ENCODE measurements at regions not wholly inside any gene's neighbourhood (a gene's known extent, or its start where the extent isn't known, plus 50 kb on each side); places are given as distances from the start of the nearest gene placed in this dataset.
"Not testable (repeated sequence)": the region's sequence is repeated elsewhere in the genome, so short reads cannot be mapped to it uniquely, and the experiment has no call there.

DNA sequence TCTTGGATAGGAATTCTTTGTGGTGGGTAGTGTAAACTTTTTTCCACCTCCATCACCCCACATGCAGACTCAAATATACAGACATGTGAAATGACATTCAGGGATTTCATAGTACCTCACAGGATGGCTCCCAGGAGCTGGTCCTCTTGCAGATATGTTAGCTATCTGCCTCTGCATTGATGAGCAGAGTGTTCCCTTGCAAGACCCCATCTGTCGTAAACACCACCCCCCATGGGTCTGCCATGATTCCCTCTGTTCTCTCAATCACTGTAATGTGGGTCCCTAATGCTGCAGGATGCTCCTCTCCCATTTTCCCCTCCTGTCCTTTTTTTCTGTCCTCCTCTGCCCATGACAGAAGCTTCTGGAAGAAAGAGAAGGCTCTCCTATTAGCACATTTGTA is 391.2 kb upstream of the PODXL start:
- peaks cover 14% of the 10 kb centered on the region; the same call in 1 of the 2 replicates for H3K4me1 ChIP-seq (ENCODE audit: control insufficient read depth, insufficient read depth, low read length)
- H3K36me3 ChIP-seq (ENCODE audit: control insufficient read depth, insufficient read depth, low read length): no peaks in the 10 kb centered on the region
- H3K9me3 ChIP-seq (ENCODE audit: control insufficient read depth, insufficient read depth, low read depth, low read length): no peaks in the 10 kb centered on the region
- H3K27ac ChIP-seq (ENCODE audit: low read depth, low read length): no peak overlapping the region
- H3K9ac ChIP-seq (ENCODE audit: low read length): no peak overlapping the region
- peaks cover 37% of the 10 kb centered on the region for H3K27me3 ChIP-seq (ENCODE audit: control insufficient read depth, insufficient read depth, low read length)
- no peak overlapping the region for H3K4me3 ChIP-seq (ENCODE audit: low read depth, low read length)

DNA sequence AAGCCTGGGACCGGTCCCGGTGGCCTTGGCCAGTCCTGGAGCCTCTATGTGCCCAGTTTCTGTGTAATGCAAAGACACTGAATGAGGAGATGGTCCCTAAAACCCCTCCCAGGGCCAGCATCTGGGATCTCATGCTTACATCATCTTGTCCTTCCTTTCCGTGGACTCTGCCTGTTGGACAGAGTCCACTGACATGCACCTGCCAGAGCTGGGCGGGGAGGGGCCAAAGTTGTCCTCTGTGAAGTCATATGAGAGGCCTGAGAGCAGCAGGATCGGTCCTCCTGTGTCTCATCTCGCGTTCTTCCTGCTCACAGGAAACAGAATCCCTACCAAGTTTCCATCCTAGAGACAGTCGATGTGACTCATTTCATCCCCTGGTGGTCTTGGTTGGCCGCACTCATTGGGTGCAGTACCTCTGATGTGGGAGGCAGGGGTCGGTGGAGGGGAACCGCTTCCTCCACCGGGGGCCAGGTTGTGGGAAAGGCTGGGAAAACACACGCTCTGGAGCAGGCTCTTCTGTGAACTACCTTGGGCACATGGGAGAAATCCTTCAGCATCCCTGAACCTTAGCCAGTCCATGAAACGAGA is 389.6 kb upstream of the PODXL start:
- Histone ChIP-seq H3K9ac (ENCODE audit: low read length) (no peak overlapping the region), H3K27ac (ENCODE audit: low read depth, low read length) (no peak overlapping the region), H3K9me3 (ENCODE audit: control insufficient read depth, insufficient read depth, low read depth, low read length) (0 out of 2 replicates have a peak, but pooled peaks cover 3% of the 10 kb centered on the region), H3K4me3 (ENCODE audit: low read depth, low read length) (no peak overlapping the region), H3K27me3 (ENCODE audit: control insufficient read depth, insufficient read depth, low read length) (peaks cover 37% of the 10 kb centered on the region), H3K4me1 (ENCODE audit: control insufficient read depth, insufficient read depth, low read length) (peaks cover 14% of the 10 kb centered on the region; the same call in 1 of the 2 replicates), H3K36me3 (ENCODE audit: control insufficient read depth, insufficient read depth, low read length) (no peaks in the 10 kb centered on the region)

DNA sequence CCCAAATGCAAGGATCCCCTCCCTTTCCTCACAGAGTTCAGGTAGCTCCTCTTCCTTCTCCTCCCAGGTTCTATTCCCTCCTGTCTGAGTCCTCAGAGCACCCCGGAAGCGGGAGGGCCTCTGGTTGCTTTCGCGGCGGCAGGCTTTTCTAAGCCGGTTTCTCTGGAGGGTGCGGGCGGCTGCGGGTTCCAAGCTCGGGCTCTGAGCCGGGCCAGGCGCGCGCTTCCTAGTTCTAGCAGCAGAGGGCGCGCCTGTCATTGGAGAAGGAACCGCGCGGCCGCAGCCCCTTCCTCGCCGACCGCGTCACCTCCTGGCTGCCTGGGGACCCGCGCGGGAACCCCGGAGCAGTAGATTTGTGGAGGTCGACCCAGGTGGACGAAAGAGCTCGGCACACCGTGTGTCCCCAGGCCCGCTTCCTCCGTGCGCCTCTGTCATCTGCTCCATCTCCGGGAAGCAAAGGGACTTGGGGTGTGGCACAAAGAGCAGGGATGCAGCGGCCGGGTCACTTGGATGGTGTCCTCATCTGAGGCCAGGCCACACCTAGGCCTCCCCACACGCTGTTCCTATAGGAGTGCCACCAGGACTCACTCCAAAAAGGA is 389.0 kb upstream of the PODXL start:
- Histone ChIP-seq H3K4me1 (ENCODE audit: control insufficient read depth, insufficient read depth, low read length) (peaks cover 14% of the 10 kb centered on the region; the same call in 1 of the 2 replicates), H3K9ac (ENCODE audit: low read length) (no peak overlapping the region), H3K27ac (ENCODE audit: low read depth, low read length) (no peak overlapping the region), H3K27me3 (ENCODE audit: control insufficient read depth, insufficient read depth, low read length) (peaks cover 37% of the 10 kb centered on the region), H3K4me3 (ENCODE audit: low read depth, low read length) (peak overlapping the region; percentile 48), H3K9me3 (ENCODE audit: control insufficient read depth, insufficient read depth, low read depth, low read length) (0 out of 2 replicates have a peak, but pooled peaks cover 3% of the 10 kb centered on the region), H3K36me3 (ENCODE audit: control insufficient read depth, insufficient read depth, low read length) (no peaks in the 10 kb centered on the region)

DNA sequence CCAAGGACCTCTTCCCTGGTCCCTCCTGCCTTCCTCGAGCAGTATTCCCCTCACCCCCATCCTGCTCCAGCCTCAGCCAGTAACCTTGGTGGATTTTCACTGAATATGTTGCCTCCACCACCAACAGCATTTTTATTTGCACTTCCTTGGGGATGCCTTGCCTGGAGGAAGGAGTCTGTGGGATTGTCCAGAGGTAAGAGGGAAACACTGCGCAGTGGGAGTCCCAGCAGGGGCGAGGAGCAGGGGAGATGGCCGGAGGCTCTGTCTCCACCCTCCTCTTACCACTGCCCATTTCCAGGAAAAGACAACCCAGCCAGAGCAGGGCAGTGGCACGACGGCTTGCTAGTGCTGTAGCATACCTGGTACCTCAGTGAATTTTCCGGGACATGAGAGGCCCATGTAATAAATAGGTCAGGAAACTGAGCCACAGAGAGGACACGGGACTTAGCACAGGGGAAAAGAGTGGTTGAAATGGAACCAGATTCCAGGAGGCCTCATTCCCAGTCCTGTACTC is 388.2 kb upstream of the PODXL start:
- H3K27me3 ChIP-seq (ENCODE audit: control insufficient read depth, insufficient read depth, low read length): peaks cover 37% of the 10 kb centered on the region
- H3K9ac ChIP-seq (ENCODE audit: low read length): no peak overlapping the region
- no peak overlapping the region for H3K27ac ChIP-seq (ENCODE audit: low read depth, low read length)
- H3K4me3 ChIP-seq (ENCODE audit: low read depth, low read length): no peak overlapping the region
- 0 out of 2 replicates have a peak, but pooled peaks cover 3% of the 10 kb centered on the region for H3K9me3 ChIP-seq (ENCODE audit: control insufficient read depth, insufficient read depth, low read depth, low read length)
- H3K36me3 ChIP-seq (ENCODE audit: control insufficient read depth, insufficient read depth, low read length): no peaks in the 10 kb centered on the region
- peaks cover 14% of the 10 kb centered on the region; the same call in 1 of the 2 replicates for H3K4me1 ChIP-seq (ENCODE audit: control insufficient read depth, insufficient read depth, low read length)

DNA sequence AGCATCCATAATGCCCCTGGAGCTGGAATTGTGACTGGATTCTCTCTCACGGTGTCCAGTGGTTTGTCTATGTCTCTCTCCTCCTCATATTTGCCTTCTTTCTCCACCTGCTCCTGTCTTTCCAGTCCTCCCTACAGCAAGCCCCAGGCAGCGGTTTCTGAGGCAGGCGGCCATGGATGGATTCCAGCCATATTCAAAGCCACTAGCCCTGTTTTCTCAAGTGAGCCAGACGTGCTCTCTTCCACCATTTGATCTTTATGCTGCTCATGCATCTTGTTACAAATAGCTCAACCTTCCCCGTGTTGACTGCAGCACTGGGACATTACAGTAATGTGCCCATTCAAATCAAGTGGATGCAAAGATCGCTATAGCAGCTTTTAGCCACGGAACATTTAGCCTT is 387.2 kb upstream of the PODXL start:
- H3K27ac ChIP-seq (ENCODE audit: low read depth, low read length): no peak overlapping the region
- H3K9ac ChIP-seq (ENCODE audit: low read length): no peak overlapping the region
- peaks cover 13% of the 10 kb centered on the region; the same call in 1 of the 2 replicates for H3K4me1 ChIP-seq (ENCODE audit: control insufficient read depth, insufficient read depth, low read length)
- 0 out of 2 replicates have a peak, but pooled peaks cover 3% of the 10 kb centered on the region for H3K9me3 ChIP-seq (ENCODE audit: control insufficient read depth, insufficient read depth, low read depth, low read length)
- H3K27me3 ChIP-seq (ENCODE audit: control insufficient read depth, insufficient read depth, low read length): peaks cover 37% of the 10 kb centered on the region
- no peaks in the 10 kb centered on the region for H3K36me3 ChIP-seq (ENCODE audit: control insufficient read depth, insufficient read depth, low read length)
- H3K4me3 ChIP-seq (ENCODE audit: low read depth, low read length): no peak overlapping the region

DNA sequence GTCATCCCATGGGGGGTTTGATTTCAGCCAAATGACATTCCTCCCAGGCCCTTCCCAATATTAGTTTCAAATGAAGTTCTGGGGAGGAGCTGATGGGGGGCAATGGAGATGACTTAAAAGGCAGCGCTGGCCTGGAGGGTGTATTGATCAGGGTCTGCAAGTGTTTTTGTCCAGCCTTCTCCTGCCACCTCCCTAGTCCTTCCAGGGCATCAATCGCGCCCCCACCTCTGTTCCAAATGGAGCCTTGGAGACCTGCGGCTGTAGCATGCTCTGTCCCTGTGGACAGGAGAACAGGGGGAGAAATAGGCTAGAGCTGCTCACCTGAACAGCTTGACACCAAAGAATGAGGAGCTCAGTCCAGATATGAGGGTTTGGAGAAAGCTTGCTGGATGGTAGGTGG is 386.8 kb upstream of the PODXL start:
- no peak overlapping the region for H3K4me3 ChIP-seq (ENCODE audit: low read depth, low read length)
- peaks cover 37% of the 10 kb centered on the region for H3K27me3 ChIP-seq (ENCODE audit: control insufficient read depth, insufficient read depth, low read length)
- no peak overlapping the region for H3K9ac ChIP-seq (ENCODE audit: low read length)
- H3K27ac ChIP-seq (ENCODE audit: low read depth, low read length): no peak overlapping the region
- peaks cover 9% of the 10 kb centered on the region; the same call in 1 of the 2 replicates for H3K4me1 ChIP-seq (ENCODE audit: control insufficient read depth, insufficient read depth, low read length)
- H3K9me3 ChIP-seq (ENCODE audit: control insufficient read depth, insufficient read depth, low read depth, low read length): 0 out of 2 replicates have a peak, but pooled peaks cover 3% of the 10 kb centered on the region
- no peaks in the 10 kb centered on the region for H3K36me3 ChIP-seq (ENCODE audit: control insufficient read depth, insufficient read depth, low read length)

DNA sequence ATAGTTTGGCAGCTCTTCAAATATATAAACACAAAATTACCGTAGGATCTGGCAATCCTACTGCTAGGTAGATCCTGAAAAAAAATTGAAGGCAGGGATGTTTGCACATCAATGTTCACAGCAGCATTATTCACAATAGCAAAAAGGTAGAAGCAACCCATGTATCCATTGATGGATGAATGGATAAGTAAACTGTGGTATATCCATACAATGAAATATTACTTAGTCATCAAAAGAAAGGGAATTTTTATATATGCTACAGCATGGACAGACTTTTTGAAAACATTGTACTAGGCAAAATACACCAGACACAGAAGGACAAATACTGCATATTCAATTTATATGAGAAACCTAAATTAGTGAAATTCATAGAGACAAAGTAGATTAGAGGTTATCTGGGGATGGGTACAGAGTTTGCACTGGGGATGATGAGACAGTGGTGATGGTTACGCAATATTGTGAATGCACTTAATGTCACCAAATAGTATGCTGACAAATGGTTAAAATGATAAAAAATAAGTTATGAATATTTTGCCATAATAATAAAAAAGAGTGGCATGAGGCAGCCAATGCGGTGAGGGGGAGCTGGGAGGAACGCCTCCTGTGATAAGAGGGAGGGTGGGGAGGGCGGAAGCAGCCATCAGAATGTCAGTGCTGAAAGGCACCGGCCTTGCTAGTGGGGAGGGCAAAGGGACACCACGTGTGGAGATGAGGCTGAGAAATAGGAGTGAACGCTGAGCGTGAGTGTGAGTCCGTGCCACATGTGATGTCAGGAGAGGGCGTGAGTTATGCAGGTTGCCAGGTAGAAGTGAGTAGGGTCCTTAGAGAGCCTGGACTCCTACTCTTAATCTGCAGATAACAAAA is 386.1 kb upstream of the PODXL start:
- H3K27ac ChIP-seq (ENCODE audit: low read depth, low read length): no peak overlapping the region
- H3K9ac ChIP-seq (ENCODE audit: low read length): no peak overlapping the region
- H3K4me3 ChIP-seq (ENCODE audit: low read depth, low read length): no peak overlapping the region
- H3K9me3 ChIP-seq (ENCODE audit: control insufficient read depth, insufficient read depth, low read depth, low read length): 0 out of 2 replicates have a peak, but pooled peaks cover 3% of the 10 kb centered on the region
- peaks cover 37% of the 10 kb centered on the region for H3K27me3 ChIP-seq (ENCODE audit: control insufficient read depth, insufficient read depth, low read length)
- H3K4me1 ChIP-seq (ENCODE audit: control insufficient read depth, insufficient read depth, low read length): peaks cover 9% of the 10 kb centered on the region; the same call in 1 of the 2 replicates
- H3K36me3 ChIP-seq (ENCODE audit: control insufficient read depth, insufficient read depth, low read length): no peaks in the 10 kb centered on the region

DNA sequence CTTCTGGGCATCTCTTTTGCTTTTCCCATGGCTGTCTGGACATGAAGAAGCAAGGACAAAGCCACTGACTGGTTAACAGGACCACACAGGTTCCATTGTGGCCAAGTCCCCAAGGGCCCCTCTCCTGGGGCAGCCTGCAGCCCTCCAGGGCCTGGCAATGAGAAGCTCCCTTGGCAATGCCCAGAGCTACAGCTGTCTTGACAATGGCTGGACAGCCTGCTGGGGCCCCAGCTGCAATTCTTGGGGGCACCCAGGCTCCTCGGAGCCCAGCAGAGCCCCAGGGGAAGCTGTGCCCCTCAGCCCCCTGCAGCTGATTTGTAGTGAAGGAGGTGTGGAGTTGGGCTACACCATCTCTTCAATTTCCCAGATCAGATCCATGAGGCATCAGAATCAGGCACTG is 384.9 kb upstream of the PODXL start:
- Histone ChIP-seq H3K27ac (ENCODE audit: low read depth, low read length) (no peak overlapping the region), H3K4me3 (ENCODE audit: low read depth, low read length) (no peak overlapping the region), H3K4me1 (ENCODE audit: control insufficient read depth, insufficient read depth, low read length) (peaks cover 9% of the 10 kb centered on the region; the same call in 1 of the 2 replicates), H3K27me3 (ENCODE audit: control insufficient read depth, insufficient read depth, low read length) (peaks cover 31% of the 10 kb centered on the region), H3K9ac (ENCODE audit: low read length) (no peak overlapping the region), H3K9me3 (ENCODE audit: control insufficient read depth, insufficient read depth, low read depth, low read length) (0 out of 2 replicates have a peak, but pooled peaks cover 3% of the 10 kb centered on the region), H3K36me3 (ENCODE audit: control insufficient read depth, insufficient read depth, low read length) (no peaks in the 10 kb centered on the region)

DNA sequence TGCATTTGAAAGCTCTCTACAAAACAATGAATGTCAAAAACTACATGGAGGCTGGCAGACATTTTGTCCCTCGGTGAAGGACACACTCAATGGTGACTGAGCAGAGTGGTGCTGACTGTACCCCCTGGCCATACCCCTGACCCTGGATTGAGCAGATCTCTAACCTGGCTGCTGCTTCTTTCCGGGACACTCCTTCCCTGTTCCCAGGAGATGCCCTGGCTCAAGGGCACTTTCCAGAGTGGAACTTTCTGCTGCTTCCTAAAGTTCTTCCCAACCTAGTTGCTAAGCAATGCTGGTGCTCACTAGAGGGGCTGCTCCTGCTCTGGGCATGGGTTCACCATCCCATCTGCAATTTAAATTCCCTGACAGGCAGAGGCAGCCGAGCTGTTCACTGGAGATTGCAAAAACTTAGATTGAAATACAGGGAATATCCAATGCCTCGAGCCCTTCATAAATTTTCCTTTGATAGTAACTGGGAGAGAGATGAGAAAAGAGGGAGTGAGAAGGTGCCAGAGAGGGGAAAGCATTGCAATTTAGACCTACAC is 384.3 kb upstream of the PODXL start:
- Histone ChIP-seq H3K36me3 (ENCODE audit: control insufficient read depth, insufficient read depth, low read length) (no peaks in the 10 kb centered on the region), H3K9ac (ENCODE audit: low read length) (no peak overlapping the region), H3K27ac (ENCODE audit: low read depth, low read length) (no peak overlapping the region)

DNA sequence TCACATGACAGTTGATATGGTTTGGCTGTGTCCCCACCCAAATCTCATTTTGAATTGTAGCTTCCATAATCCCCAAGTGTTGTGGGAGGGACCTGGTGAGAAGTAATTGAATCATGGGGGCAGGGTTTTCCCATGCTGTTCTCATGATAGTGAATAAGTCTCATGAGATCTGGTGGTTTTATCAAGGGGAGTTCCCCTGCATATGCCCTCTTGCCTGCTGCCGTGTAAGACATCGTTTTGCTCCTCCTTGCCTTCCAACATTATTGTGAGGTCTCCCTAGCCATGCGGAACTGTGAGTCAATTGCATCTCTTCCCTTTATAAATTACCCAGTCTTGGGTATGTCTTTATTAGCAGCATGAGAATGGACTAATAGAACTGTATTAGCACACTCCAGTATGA is 382.4 kb upstream of the PODXL start:
- H3K36me3 ChIP-seq (ENCODE audit: control insufficient read depth, insufficient read depth, low read length); H3K27ac ChIP-seq (ENCODE audit: low read depth, low read length): not testable (repeated sequence)

More for the DNA sequence above, 384.3 kb upstream of the PODXL start:
- no peak overlapping the region for H3K4me3 ChIP-seq (ENCODE audit: low read depth, low read length)
- 0 out of 2 replicates have a peak, but pooled peaks cover 3% of the 10 kb centered on the region for H3K9me3 ChIP-seq (ENCODE audit: control insufficient read depth, insufficient read depth, low read depth, low read length)
- peaks cover 25% of the 10 kb centered on the region for H3K27me3 ChIP-seq (ENCODE audit: control insufficient read depth, insufficient read depth, low read length)
- H3K4me1 ChIP-seq (ENCODE audit: control insufficient read depth, insufficient read depth, low read length): peaks cover 8% of the 10 kb centered on the region; the same call in 1 of the 2 replicates

More for the DNA sequence above, 382.4 kb upstream of the PODXL start:
- H3K9me3 ChIP-seq (ENCODE audit: control insufficient read depth, insufficient read depth, low read depth, low read length); H3K4me3 ChIP-seq (ENCODE audit: low read depth, low read length); H3K4me1 ChIP-seq (ENCODE audit: control insufficient read depth, insufficient read depth, low read length); H3K27me3 ChIP-seq (ENCODE audit: control insufficient read depth, insufficient read depth, low read length); H3K9ac ChIP-seq (ENCODE audit: low read length): not testable (repeated sequence)
